Skeletal muscle satellite cell (primary cell): ENCODE measurements at regions not wholly inside any gene's neighbourhood (a gene's known extent, or its start where the extent isn't known, plus 50 kb on each side); places are given as distances from the start of the nearest gene placed in this dataset.

Source experiments
- H3K27me3 ChIP-seq: 2 replicates; pipeline ENCODE4 v1.7.0; 2013; ENCODE audit warnings: low read length; ENCODE audit not compliant: control insufficient read depth, insufficient read depth
- H3K36me3 ChIP-seq: 2 replicates; pipeline ENCODE4 v1.7.0; 2013; ENCODE audit warnings: mild to moderate bottlenecking, control low read depth, low read length; ENCODE audit not compliant: insufficient read depth
- H3K4me1 ChIP-seq: 2 replicates; pipeline ENCODE4 v1.7.0; 2013; ENCODE audit warnings: low read length; ENCODE audit not compliant: control insufficient read depth, insufficient read depth
- H3K4me2 ChIP-seq: 2 replicates; pipeline ENCODE4 v1.7.0; 2013; ENCODE audit warnings: mild to moderate bottlenecking, low read length
- H3K4me3 ChIP-seq: 2 replicates; pipeline ENCODE4 v1.7.0; 2013; ENCODE audit warnings: low read length
- H3K9ac ChIP-seq: 2 replicates; pipeline ENCODE4 v1.7.0; 2013; ENCODE audit warnings: mild to moderate bottlenecking, low read depth, low read length, moderate library complexity
- H3K9me3 ChIP-seq: replicated peaks from 2 replicates; pipeline ENCODE4 v1.7.0; 2013; ENCODE audit warnings: mild to moderate bottlenecking, control low read depth, low read length

DNA sequence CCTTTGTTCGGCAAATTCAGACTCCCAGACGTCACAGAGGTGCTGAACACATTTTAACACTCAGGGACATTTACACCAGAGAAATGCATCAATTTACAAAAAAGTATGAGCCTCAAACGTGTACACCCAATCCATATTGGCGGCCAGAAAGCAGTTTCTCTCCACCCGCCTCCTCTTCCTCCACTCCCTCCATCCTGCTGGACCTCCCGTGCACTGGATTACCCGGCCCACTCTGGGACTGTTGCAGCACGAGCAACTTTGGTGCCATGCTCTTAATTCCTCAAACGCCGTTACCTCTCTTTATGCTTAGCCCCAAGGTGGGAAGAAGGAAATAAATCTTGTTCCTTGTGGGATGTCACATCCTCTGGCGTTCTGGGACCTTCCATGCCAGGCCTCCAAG is 243.4 kb downstream of the ZNF516 start:
- H3K9me3 ChIP-seq, result no peaks in the 10 kb centered on the region
- H3K4me1 ChIP-seq, result no peaks in the 10 kb centered on the region
- no peak overlapping the region for H3K4me2 ChIP-seq
- no peak overlapping the region for H3K9ac ChIP-seq
- H3K36me3 ChIP-seq, result no peaks in the 10 kb centered on the region
- no peak overlapping the region for H3K4me3 ChIP-seq
- peaks cover 4% of the 10 kb centered on the region for H3K27me3 ChIP-seq

GRCh38 chr18:76246590-76246989 is 248.5 kb downstream of the ZNF516 start:
- Histone ChIP-seq H3K4me2 (no peak overlapping the region), H3K9me3 (no peaks in the 10 kb centered on the region), H3K36me3 (no peaks in the 10 kb centered on the region)

DNA sequence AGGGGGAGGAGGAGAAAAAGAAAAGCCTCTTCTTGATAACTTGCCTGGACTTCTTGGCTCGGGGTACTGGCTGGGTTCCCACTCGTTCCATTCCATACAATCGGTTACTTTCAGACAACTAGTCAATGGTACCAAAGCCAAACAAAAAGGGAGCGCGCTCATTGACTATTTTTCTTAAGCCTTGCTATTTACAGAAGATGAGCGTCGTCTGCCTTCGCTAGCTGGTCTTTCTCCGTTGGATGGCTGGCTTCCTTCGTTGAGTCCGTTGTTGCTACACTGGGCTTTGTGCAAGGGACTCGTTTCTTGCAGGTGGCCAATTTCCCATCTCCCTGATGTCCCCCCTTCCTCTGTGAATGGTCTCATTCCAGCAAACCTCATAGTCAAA is 260.4 kb downstream of the ZNF516 start:
- H3K4me1 ChIP-seq, result no peaks in the 10 kb centered on the region
- no peak overlapping the region for H3K4me2 ChIP-seq
- no peaks in the 10 kb centered on the region for H3K36me3 ChIP-seq
- H3K27me3 ChIP-seq, result peaks cover 20% of the 10 kb centered on the region
- H3K9ac ChIP-seq, result no peak overlapping the region
- no peaks in the 10 kb centered on the region for H3K9me3 ChIP-seq
- no peak overlapping the region for H3K4me3 ChIP-seq

More at GRCh38 chr18:76246590-76246989, 248.5 kb downstream of the ZNF516 start:
- no peak overlapping the region for H3K4me3 ChIP-seq
- H3K4me1 ChIP-seq, result no peaks in the 10 kb centered on the region
- H3K27me3 ChIP-seq, result no peaks in the 10 kb centered on the region
- no peak overlapping the region for H3K9ac ChIP-seq

DNA sequence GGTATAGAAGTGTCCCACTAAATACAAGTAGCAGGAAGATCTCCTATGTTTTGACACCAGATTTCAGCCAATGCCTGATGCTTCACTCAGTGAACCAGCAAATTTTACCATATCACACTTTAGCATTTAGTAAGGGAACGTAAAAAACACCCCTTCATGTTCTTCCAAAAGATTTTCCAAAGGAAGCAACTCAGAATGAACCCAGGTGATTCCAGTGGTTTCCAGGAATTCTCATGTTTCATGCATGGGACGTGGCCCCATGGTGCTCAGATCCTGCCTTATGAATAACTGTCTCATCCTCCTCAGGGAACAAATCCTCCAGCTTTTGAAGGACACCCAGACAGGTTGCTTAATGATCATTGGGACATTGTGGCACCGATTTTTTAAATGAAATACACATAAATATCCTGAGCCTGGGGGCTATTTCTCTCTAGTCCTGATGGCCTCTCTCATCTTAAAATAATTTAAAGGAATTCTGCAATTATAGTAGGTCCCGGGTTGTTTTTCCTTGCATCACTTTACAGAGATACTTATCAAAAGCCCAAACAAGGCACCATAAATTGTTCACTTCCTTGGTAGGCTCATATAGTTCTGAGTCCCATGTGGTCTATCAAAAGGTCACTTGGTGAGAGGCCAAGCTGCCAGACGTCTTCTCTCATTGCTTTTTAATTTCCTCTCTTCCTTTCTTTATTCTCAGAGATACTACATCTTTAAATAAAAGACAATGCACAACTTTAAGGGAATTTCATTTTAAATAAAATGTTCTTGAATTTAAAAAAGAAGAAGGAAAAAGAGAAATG is 261.0 kb downstream of the ZNF516 start:
- Histone ChIP-seq H3K9me3 (no peaks in the 10 kb centered on the region), H3K4me3 (no peak overlapping the region), H3K4me1 (no peaks in the 10 kb centered on the region), H3K36me3 (no peaks in the 10 kb centered on the region), H3K4me2 (no peak overlapping the region), H3K27me3 (peaks cover 20% of the 10 kb centered on the region), H3K9ac (no peak overlapping the region)

GRCh38 chr18:76233406-76233805 is 261.6 kb downstream of the ZNF516 start:
- Histone ChIP-seq H3K4me3 (no peak overlapping the region), H3K9me3 (no peaks in the 10 kb centered on the region), H3K4me2 (no peak overlapping the region), H3K36me3 (no peaks in the 10 kb centered on the region), H3K4me1 (no peaks in the 10 kb centered on the region), H3K27me3 (peaks cover 20% of the 10 kb centered on the region), H3K9ac (no peak overlapping the region)

- H3K27me3 ChIP-seq, result peaks cover 22% of the 10 kb centered on the region
Observed at GRCh38 chr18:76232779-76233178, 262.3 kb downstream of the ZNF516 start.

DNA sequence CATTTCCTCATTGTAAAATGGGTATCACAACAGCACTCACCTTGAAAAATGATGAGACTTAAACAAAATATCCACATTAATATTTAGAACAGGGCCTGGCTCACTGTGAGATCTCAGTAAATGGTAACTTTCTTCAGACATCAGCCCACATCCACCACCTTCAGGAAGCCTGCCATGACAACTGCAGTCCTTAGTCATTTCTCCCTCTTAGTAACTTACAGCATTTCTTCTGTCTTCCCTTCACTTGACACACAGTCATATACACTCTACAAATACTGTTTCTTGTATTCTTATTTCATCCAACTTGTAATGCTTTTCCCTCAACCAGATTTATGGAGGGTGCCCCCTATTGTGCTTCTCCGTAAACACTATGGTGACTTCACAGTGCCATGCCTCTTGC is 263.0 kb downstream of the ZNF516 start:
- H3K4me1 ChIP-seq, result no peaks in the 10 kb centered on the region
- H3K4me2 ChIP-seq, result no peak overlapping the region
- no peaks in the 10 kb centered on the region for H3K36me3 ChIP-seq
- peaks cover 25% of the 10 kb centered on the region for H3K27me3 ChIP-seq
- H3K4me3 ChIP-seq, result no peak overlapping the region
- no peak overlapping the region for H3K9ac ChIP-seq
- no peaks in the 10 kb centered on the region for H3K9me3 ChIP-seq

More at GRCh38 chr18:76232779-76233178, 262.3 kb downstream of the ZNF516 start:
- no peaks in the 10 kb centered on the region for H3K36me3 ChIP-seq
- no peaks in the 10 kb centered on the region for H3K9me3 ChIP-seq
- no peaks in the 10 kb centered on the region for H3K4me1 ChIP-seq
- no peak overlapping the region for H3K4me3 ChIP-seq
- H3K4me2 ChIP-seq, result no peak overlapping the region
- H3K9ac ChIP-seq, result no peak overlapping the region

- Histone ChIP-seq H3K4me3 (no peak overlapping the region), H3K4me2 (no peak overlapping the region), H3K27me3 (peaks cover 25% of the 10 kb centered on the region), H3K4me1 (no peaks in the 10 kb centered on the region), H3K9me3 (no peaks in the 10 kb centered on the region), H3K36me3 (no peaks in the 10 kb centered on the region), H3K9ac (no peak overlapping the region)
Observed at GRCh38 chr18:76231402-76231801, 263.6 kb downstream of the ZNF516 start.

DNA sequence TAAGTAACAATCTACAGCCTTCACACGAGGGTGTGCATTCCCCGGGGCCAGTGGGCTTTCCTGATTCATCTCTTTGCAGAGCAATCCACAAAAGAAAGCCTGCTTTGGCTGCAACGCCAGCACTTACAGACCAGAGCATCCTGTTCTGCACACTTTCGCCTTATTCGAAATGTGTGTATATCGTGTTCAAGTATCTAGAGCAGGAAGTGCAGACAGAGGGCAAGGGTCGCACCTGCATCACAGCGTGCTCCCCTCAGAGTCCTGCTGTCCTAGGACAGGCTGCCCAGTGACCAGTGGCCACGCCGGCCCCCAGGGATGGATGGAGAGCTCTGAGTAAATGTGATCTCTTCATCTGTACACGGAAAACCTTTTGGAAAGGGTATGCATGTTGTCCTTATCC is 264.3 kb downstream of the ZNF516 start:
- Histone ChIP-seq H3K4me3 (no peak overlapping the region), H3K9ac (no peak overlapping the region), H3K36me3 (no peaks in the 10 kb centered on the region), H3K4me1 (no peaks in the 10 kb centered on the region), H3K9me3 (no peaks in the 10 kb centered on the region), H3K27me3 (peaks cover 23% of the 10 kb centered on the region), H3K4me2 (no peak overlapping the region)

GRCh38 chr18:76228716-76229115 is 266.3 kb downstream of the ZNF516 start:
- H3K4me3 ChIP-seq, result no peak overlapping the region
- H3K27me3 ChIP-seq, result peaks cover 11% of the 10 kb centered on the region
- H3K9ac ChIP-seq, result no peak overlapping the region
- H3K4me2 ChIP-seq, result no peak overlapping the region
- H3K36me3 ChIP-seq, result no peaks in the 10 kb centered on the region
- H3K9me3 ChIP-seq, result no peaks in the 10 kb centered on the region
- H3K4me1 ChIP-seq, result no peaks in the 10 kb centered on the region

- Histone ChIP-seq H3K27me3 (peaks cover 11% of the 10 kb centered on the region), H3K4me1 (no peaks in the 10 kb centered on the region), H3K9me3 (no peaks in the 10 kb centered on the region), H3K9ac (no peak overlapping the region), H3K4me3 (no peak overlapping the region), H3K36me3 (no peaks in the 10 kb centered on the region), H3K4me2 (no peak overlapping the region)
Observed at GRCh38 chr18:76227759-76228158, 267.3 kb downstream of the ZNF516 start.

- no peak overlapping the region for H3K4me3 ChIP-seq
- peaks cover 5% of the 10 kb centered on the region for H3K27me3 ChIP-seq
- no peaks in the 10 kb centered on the region for H3K36me3 ChIP-seq
- no peak overlapping the region for H3K9ac ChIP-seq
- H3K9me3 ChIP-seq, result no peaks in the 10 kb centered on the region
- no peak overlapping the region for H3K4me2 ChIP-seq
- H3K4me1 ChIP-seq, result no peaks in the 10 kb centered on the region
Observed at GRCh38 chr18:76223403-76223802, 271.6 kb downstream of the ZNF516 start.
